IPS DF 6.9 (cell line): ENCODE measurements at regions not wholly inside any gene's neighbourhood (a gene's known extent, or its start where the extent isn't known, plus 50 kb on each side); places are given as distances from the start of the nearest gene placed in this dataset.

ENCODE experiments used
- DNase-seq: peaks from one replicate; pipeline ENCODE4 v3.0.0-alpha.2; 2013; ENCODE audit warnings: low read depth, low spot score
- H3K27ac ChIP-seq: one replicate; pipeline ENCODE4 v1.5.1; 2013; ENCODE audit warnings: low read length, control low read depth
- H3K27me3 ChIP-seq: 2 replicates; pipeline ENCODE4 v1.6.1; 2013; ENCODE audit warnings: mild to moderate bottlenecking, low read length; ENCODE audit not compliant: control insufficient read depth, insufficient read depth
- H3K36me3 ChIP-seq: 2 replicates; pipeline ENCODE4 v1.6.1; 2013; ENCODE audit warnings: low read length; ENCODE audit not compliant: control insufficient read depth, insufficient read depth
- H3K4me1 ChIP-seq: 2 replicates; pipeline ENCODE4 v1.6.1; 2013; ENCODE audit warnings: low read length; ENCODE audit not compliant: control insufficient read depth, insufficient read depth
- H3K4me3 ChIP-seq: 2 replicates; pipeline ENCODE4 v1.5.1; 2013; ENCODE audit warnings: mild to moderate bottlenecking, low read length
- H3K9me3 ChIP-seq: 2 replicates; pipeline ENCODE4 v1.6.1; 2013; ENCODE audit warnings: low read length, inconsistent platforms; ENCODE audit not compliant: control insufficient read depth, insufficient read depth
- WGBS: extraction: QIAGEN DNeasy Blood & Tissue Kit; methylation state at CpG from one replicate; pipeline ENCODE4 v1.1.7; 2013; ENCODE audit warnings: mixed read lengths, missing lambda C conversion rate; ENCODE audit not compliant: insufficient read length, insufficient coverage; 5-methylcytosine and 5-hydroxymethylcytosine counted together

DNA sequence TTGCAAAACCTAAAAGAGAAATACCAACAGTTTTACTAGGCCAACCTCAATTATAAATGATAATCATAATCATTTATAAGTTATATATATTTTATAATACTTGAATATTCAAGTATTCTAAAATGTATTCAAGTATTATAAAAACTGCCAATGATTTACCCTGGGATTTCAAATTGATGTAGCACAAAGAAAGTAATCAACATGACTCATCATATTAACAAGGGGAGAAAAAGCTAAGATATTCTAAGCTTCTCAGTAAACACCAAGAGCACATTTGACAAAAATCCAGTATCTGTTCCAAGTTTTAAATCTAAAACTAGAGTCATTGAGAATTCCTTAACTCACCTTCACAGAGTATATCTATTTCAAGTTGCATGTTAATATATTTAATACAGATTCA, 56.1 kb downstream of the CAPZA3 start:
- H3K36me3 ChIP-seq: no peaks in the 10 kb centered on the region
- H3K27ac ChIP-seq: no peak overlapping the region
- H3K27me3 ChIP-seq: no peaks in the 10 kb centered on the region
- no peak for DNase-seq
- H3K4me3 ChIP-seq: no peak overlapping the region
- H3K9me3 ChIP-seq: no peaks in the 10 kb centered on the region
- no peaks in the 10 kb centered on the region for H3K4me1 ChIP-seq

DNA sequence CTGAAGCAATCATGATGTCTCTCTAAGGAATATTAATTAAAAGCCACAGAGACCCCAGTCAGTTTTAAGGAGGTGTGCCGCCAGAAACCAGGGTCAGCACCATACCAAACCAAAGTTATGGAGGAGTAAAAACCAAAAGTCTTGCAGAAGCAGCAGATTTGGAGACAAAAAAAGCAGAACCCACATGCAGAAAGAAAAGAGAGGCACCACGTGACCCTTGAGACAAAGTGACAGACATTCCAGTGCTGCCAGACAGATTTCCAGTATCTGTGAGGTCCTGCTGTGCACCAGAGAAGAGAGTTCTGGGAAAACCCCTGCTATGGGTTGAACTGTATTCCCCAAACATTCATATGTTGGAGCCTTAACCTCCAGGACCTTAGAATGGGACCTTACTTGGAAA, 59.7 kb downstream of the CAPZA3 start:
- H3K9me3 ChIP-seq: no peaks in the 10 kb centered on the region

DNA sequence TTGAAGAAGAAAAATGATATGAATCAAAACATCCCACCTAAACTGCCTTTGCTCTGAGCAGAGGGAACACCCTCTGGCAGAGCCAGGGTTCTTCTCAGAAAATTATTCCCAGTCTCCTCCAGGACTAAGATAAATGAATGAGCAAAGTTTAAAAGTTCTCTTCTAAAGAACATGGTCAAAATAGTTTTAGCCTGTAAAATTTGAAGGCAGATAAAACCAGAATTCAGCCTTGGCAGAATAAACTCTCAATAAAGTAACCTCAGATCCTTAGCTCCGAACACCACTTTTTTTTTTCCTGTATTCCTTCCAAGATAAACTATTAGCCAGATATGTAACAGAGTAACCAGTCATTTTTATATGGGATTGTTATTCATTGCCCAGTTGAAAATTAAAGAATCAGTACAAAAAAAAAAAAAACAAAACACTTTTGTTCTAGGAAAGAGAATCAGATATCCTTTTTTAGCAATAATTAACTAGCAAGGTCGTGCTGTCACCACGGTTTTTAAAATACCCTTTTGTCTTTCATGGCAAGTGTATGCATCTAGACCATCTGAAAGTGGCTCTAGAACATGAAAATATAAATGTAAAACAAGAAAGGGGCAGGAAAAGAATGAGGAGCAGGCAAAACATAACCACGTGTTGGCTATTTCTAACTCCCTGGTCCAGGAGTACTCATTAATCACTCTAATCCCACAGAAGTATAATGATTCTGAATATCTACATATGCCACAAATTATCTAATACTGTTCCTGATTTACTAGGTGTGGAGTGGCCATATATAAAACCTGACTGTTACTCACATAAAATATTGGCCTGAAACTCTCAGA, 60.8 kb downstream of the CAPZA3 start:
- Histone ChIP-seq H3K27me3 (no peaks in the 10 kb centered on the region), H3K36me3 (no peaks in the 10 kb centered on the region), H3K4me3 (no peak overlapping the region), H3K27ac (no peak overlapping the region), H3K4me1 (no peaks in the 10 kb centered on the region), H3K9me3 (no peaks in the 10 kb centered on the region)
- DNase-seq: no peak
- WGBS: no CpG with 5 or more reads among the region's 4 CpGs

More for the DNA sequence above, 59.7 kb downstream of the CAPZA3 start:
- no peaks in the 10 kb centered on the region for H3K4me1 ChIP-seq
- no peaks in the 10 kb centered on the region for H3K36me3 ChIP-seq
- WGBS: no CpG with 5 or more reads among the region's 2 CpGs
- no peaks in the 10 kb centered on the region for H3K27me3 ChIP-seq
- no peak for DNase-seq
- no peak overlapping the region for H3K4me3 ChIP-seq
- H3K27ac ChIP-seq: no peak overlapping the region

DNA sequence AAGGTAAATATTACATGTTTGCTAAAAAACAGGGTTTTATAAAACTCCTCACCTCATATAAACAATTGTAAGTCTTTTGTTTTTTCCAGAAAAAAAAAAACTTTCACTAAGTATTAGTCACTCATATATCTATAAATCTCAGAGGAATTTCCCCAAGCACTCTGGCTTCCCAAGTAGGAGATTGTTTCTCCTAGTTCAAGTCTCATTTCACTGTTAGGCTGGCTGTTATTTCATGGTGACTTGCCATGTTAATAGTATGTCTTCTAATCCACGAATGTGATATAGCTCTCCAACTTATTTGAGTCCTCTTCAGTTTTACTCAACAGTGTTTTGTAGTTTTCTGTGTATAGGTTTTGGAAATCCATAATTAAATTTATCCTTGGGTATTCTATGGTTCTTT, 61.6 kb downstream of the CAPZA3 start:
- Histone ChIP-seq H3K27me3 (no peaks in the 10 kb centered on the region), H3K4me3 (no peak overlapping the region), H3K4me1 (no peaks in the 10 kb centered on the region), H3K27ac (no peak overlapping the region), H3K9me3 (no peaks in the 10 kb centered on the region), H3K36me3 (no peaks in the 10 kb centered on the region)
- no peak for DNase-seq
- no CpG with 5 or more reads among the region's 1 CpG for WGBS

DNA sequence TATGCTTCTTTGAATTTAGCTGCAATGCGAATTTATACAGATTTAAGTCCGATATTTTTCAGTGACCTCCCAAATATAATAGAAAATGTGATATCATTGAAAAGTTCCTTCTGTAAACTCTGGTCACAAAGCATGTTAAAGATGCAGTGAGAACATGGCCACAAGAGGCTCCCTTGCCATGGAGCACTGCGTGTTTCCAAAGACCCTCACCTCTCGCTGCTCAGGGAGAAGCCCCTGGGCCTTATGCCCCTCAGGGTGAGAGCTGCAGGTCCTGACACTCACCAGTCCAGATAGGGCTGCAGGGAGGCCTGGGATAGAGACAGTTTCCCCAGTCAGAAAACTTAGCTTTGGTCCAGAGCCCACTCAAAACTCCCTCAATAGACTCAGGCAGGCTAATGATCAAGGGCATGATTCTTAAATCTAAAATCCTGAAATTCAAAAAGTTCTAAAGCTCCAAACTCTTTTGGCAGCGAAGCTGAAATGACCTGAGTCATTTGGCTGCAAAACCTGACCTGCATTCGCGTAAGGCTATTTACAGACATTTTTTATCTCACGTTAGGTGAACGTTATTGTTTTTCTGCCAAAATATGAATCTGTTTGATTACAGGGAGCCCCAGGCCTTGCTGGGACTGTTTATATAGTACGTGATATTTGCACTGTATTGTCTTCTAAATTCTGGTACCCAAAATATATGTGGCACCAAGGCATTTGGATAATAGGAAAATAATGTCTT, 67.8 kb downstream of the CAPZA3 start:
- no peaks in the 10 kb centered on the region for H3K4me1 ChIP-seq
- no peaks in the 10 kb centered on the region for H3K36me3 ChIP-seq
- DNase-seq: peak; percentile 13
- H3K27ac ChIP-seq: no peak overlapping the region
- H3K9me3 ChIP-seq: no peaks in the 10 kb centered on the region
- WGBS: no CpG with 5 or more reads among the region's 10 CpGs
- H3K4me3 ChIP-seq: no peak overlapping the region
- no peaks in the 10 kb centered on the region for H3K27me3 ChIP-seq

DNA sequence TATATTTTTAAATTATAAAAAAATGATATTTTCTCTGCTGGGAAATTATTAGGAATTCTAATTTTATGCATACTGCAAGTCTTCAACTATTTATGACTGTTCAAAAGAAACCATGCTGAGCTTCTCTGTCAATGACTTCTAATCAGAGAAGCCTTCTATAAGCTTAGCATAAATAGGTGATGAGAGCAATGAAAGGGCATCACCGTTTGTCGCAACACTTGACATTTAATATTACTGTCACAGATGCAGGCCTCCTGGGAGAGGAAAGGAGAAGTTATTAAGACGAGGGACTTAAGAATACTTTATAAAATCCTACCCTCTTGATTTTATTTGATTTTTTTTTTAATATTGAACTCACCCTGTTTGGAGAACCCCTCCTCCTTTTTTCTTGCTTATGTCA, 69.8 kb downstream of the CAPZA3 start:
- no peak for DNase-seq
- no CpG with 5 or more reads among the region's 3 CpGs for WGBS
- Histone ChIP-seq H3K4me1 (no peaks in the 10 kb centered on the region), H3K27me3 (no peaks in the 10 kb centered on the region), H3K9me3 (no peaks in the 10 kb centered on the region), H3K4me3 (no peak overlapping the region), H3K27ac (no peak overlapping the region), H3K36me3 (no peaks in the 10 kb centered on the region)

DNA sequence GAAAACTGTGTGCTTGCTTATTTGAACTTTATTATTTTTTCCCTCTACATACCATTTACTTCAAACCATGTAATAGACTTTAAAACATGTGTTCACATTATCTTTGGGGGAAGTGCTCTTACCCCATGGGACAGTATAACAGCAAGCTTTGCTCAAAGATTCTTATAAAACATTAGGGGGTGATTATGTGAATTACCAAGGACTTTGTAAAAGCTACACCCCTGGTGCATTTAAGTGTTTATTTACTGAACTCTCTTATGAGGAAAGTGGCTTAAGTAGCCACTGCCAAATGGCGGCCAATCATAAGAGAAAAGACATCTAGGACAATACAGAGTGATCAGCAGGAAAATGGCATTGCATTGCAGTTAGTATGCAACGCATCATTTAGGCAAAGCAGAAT, 70.3 kb downstream of the CAPZA3 start:
- H3K27me3 ChIP-seq: no peaks in the 10 kb centered on the region
- H3K4me3 ChIP-seq: no peak overlapping the region
- DNase-seq: no peak
- no peak overlapping the region for H3K27ac ChIP-seq
- H3K36me3 ChIP-seq: no peaks in the 10 kb centered on the region
- H3K9me3 ChIP-seq: no peaks in the 10 kb centered on the region
- no CpG with 5 or more reads among the region's 2 CpGs for WGBS
- H3K4me1 ChIP-seq: no peaks in the 10 kb centered on the region

DNA sequence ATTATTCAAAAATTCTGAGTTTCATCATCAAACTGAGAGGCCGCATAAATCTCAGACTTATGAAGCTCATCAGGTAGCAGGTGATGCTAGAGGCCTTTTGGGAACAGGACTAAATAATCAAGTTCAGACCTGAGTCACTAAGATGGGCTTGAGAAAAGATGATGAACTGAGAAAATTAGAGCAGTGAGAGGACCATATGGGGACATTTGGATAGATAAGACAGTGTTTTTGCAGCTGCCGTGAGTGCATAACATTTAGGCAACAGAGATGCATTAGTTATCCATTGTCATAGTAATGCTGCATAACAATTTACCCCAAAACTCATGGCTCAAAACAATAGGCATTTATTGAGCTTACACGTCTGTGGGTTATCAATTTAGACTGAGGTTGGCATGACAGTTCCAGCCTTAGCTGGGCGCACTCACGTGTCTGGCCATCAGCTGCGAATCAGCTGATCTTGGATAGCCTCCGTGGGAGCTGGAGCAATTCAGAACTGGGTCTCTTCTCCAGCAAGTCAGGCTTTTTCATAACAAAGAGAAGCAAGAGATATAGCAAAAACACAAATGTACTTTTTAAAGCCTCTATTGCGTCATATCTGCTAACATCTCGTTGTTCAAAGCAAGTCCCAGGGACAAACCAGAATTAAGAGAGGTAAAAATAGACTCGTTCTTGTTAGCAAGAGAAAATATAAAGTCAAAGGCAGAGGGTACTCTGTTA, 72.8 kb downstream of the CAPZA3 start:
- Histone ChIP-seq H3K4me1 (no peaks in the 10 kb centered on the region), H3K27ac (no peak overlapping the region), H3K36me3 (no peaks in the 10 kb centered on the region), H3K9me3 (no peaks in the 10 kb centered on the region), H3K4me3 (no peak overlapping the region), H3K27me3 (no peaks in the 10 kb centered on the region)
- no CpG with 5 or more reads among the region's 10 CpGs for WGBS
- DNase-seq: no peak

DNA sequence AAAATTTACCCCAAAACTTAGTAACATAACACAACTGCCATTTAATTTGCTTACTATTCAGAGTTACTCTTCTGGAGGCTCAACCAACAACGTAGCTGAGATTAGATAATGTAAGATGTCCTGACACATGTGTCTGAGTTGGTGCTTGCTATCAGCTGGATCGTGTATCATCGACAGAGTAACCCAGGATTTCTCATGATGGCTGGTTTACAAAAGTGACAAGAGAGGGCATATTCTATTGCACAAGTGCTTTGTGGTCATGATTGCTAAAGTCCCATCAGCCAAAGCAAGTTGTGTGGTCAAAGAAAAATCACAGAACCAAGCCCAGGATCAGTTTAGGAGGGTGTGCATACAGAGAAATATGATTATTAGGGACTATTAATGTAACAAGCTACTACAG, 73.4 kb downstream of the CAPZA3 start:
- Histone ChIP-seq H3K27me3 (no peaks in the 10 kb centered on the region), H3K4me1 (no peaks in the 10 kb centered on the region), H3K36me3 (no peaks in the 10 kb centered on the region), H3K9me3 (no peaks in the 10 kb centered on the region), H3K4me3 (no peak overlapping the region), H3K27ac (no peak overlapping the region)
- DNase-seq: no peak
- no CpG with 5 or more reads among the region's 3 CpGs for WGBS

DNA sequence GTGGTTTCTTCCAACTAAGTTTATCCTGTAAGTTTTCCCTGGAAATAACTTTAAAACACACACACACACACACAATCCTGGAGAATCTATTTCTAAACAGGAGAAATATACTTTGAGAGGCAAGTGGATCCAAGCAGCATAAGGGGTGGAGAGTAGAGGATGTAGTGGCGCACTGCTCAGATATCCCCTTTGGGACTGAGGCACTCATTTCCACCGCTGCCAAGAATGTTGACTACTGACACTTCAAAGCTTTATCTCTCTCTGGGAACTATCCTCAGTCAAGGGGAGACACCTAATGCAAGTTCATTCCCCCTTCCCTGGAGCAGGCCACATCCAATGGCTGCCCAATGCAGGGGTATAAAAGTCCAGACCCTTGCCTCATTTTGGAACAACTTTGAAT, 75.8 kb downstream of the CAPZA3 start:
- Histone ChIP-seq H3K27ac (no peak overlapping the region), H3K4me1 (no peaks in the 10 kb centered on the region), H3K4me3 (no peak overlapping the region), H3K27me3 (no peaks in the 10 kb centered on the region), H3K9me3 (no peaks in the 10 kb centered on the region), H3K36me3 (no peaks in the 10 kb centered on the region)
- no peak for DNase-seq
- WGBS: no CpG with 5 or more reads among the region's 2 CpGs
